ENCODE measurements at regions not wholly inside any gene's neighbourhood (a gene's known extent, or its start where the extent isn't known, plus 50 kb on each side); places are given as distances from the start of the nearest gene placed in this dataset.

DNA sequence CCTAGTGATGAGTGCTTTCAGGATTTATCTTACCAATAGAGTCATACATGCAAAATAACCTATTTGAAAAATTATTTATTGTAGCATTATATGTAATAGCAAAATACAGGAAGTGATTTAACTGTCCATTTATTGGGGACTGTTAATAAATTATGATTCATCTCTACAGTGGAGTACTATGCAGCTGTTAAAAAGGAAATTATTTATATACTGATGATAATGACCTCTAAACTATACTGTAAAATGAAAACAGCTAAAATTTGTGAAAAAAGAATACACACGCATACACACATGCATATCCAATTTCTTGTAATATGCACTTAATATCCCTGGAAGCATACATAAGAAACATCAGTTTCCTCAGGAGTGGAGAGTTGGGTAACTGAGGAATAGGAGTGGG lies 58.0 kb upstream of the PALM2AKAP2 start:
- TF ChIP-seq, protein P1, sequence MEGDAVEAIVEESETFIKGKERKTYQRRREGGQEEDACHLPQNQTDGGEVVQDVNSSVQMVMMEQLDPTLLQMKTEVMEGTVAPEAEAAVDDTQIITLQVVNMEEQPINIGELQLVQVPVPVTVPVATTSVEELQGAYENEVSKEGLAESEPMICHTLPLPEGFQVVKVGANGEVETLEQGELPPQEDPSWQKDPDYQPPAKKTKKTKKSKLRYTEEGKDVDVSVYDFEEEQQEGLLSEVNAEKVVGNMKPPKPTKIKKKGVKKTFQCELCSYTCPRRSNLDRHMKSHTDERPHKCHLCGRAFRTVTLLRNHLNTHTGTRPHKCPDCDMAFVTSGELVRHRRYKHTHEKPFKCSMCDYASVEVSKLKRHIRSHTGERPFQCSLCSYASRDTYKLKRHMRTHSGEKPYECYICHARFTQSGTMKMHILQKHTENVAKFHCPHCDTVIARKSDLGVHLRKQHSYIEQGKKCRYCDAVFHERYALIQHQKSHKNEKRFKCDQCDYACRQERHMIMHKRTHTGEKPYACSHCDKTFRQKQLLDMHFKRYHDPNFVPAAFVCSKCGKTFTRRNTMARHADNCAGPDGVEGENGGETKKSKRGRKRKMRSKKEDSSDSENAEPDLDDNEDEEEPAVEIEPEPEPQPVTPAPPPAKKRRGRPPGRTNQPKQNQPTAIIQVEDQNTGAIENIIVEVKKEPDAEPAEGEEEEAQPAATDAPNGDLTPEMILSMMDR (IDR thresholded peaks at IDR 0.05 in 4 of 5, conservative IDR thresholded peaks at IDR 0.05 in 1 of 5), result no peak
- TF ChIP-seq POLR2A (IDR thresholded peaks at IDR 0.05), result no peak

Data from gastrocnemius medialis (tissue), 4 donors.